GM23338 (cell line): ENCODE measurements at regions not wholly inside any gene's neighbourhood (a gene's known extent, or its start where the extent isn't known, plus 50 kb on each side); places are given as distances from the start of the nearest gene placed in this dataset.

ENCODE experiments used
- ATAC-seq: fragments of 200-7000 bp; cut with Tn5 transposase; 3 replicates; pipeline ENCODE4 v1.9.1; 2020
- DNase-seq: peaks from one replicate; pipeline ENCODE4 v3.0.0-alpha.2; 2015; ENCODE audit warnings: low spot score
- H2AFZ ChIP-seq: fragments of 200-600 bp; sonication (generic); 2 replicates; pipeline ENCODE4 v1.8.0; 2016; ENCODE audit warnings: antibody characterized with exemption, mild to moderate bottlenecking, moderate library complexity
- H3F3A ChIP-seq: fragments of 200-600 bp; sonication (generic); replicated peaks from 2 replicates; pipeline ENCODE4 v1.8.0; 2017; ENCODE audit warnings: antibody characterized with exemption, mixed run types, low read depth
- H3K27ac ChIP-seq: fragments of 200-600 bp; sonication (generic); 2 replicates; pipeline ENCODE4 v1.6.1; 2016; ENCODE audit warnings: low read depth
- H3K27me3 ChIP-seq: fragments of 200-600 bp; sonication (generic); 2 replicates; pipeline ENCODE4 v1.8.0; 2016; ENCODE audit warnings: mild to moderate bottlenecking, mixed run types, moderate library complexity; ENCODE audit not compliant: insufficient read depth
- H3K36me3 ChIP-seq: fragments of 200-600 bp; sonication (generic); 2 replicates; pipeline ENCODE4 v1.8.0; 2016; ENCODE audit warnings: mild to moderate bottlenecking; ENCODE audit not compliant: insufficient read depth
- H3K4me1 ChIP-seq: fragments of 200-600 bp; sonication (generic); 2 replicates; pipeline ENCODE4 v1.8.0; 2016; ENCODE audit warnings: mild to moderate bottlenecking, moderate library complexity; ENCODE audit not compliant: insufficient read depth
- H3K4me2 ChIP-seq: fragments of 200-600 bp; sonication (generic); 2 replicates; pipeline ENCODE4 v1.7.1; 2017; ENCODE audit warnings: mixed run types
- H3K4me3 ChIP-seq: fragments of 200-600 bp; sonication (generic); 2 replicates; pipeline ENCODE4 v1.6.1; 2016; ENCODE audit warnings: mixed run types
- H3K79me2 ChIP-seq: fragments of 200-600 bp; sonication (generic); replicated peaks from 2 replicates; pipeline ENCODE4 v1.8.0; 2017; ENCODE audit warnings: mild to moderate bottlenecking; ENCODE audit not compliant: insufficient read depth
- H3K9me2 ChIP-seq: fragments of 200-600 bp; sonication (generic); 2 replicates; pipeline ENCODE4 v1.8.0; 2017; ENCODE audit not compliant: insufficient read depth
- H4K20me1 ChIP-seq: fragments of 200-600 bp; sonication (generic); replicated peaks from 2 replicates; pipeline ENCODE4 v1.8.0; 2017; ENCODE audit warnings: mild to moderate bottlenecking; ENCODE audit not compliant: insufficient read depth
- H3K27ac Mint-ChIP-seq: 2 replicates; pipeline ENCODE4 v1.8.0; 2020; ENCODE audit warnings: inconsistent platforms, mild to moderate bottlenecking, moderate library complexity, mixed read lengths
- H3K27me3 Mint-ChIP-seq: 3 replicates; pipeline ENCODE4 v1.8.0; 2022; ENCODE audit warnings: low read depth, mild to moderate bottlenecking, moderate library complexity, mixed read lengths, inconsistent platforms; ENCODE audit not compliant: insufficient read depth, poor library complexity
- H3K36me3 Mint-ChIP-seq: 3 replicates; pipeline ENCODE4 v1.8.0; 2021; ENCODE audit warnings: low read depth, mild to moderate bottlenecking, inconsistent platforms, moderate library complexity, mixed read lengths
- H3K4me1 Mint-ChIP-seq: 3 replicates; pipeline ENCODE4 v1.8.0; 2020; ENCODE audit warnings: mild to moderate bottlenecking, inconsistent platforms, mixed read lengths
- H3K4me3 Mint-ChIP-seq: 3 replicates; pipeline ENCODE4 v1.8.0; 2021; ENCODE audit warnings: moderate library complexity, mild to moderate bottlenecking, inconsistent platforms, mixed read lengths
- H3K9me3 Mint-ChIP-seq: 3 replicates; pipeline ENCODE4 v1.8.0; 2020; ENCODE audit warnings: moderate library complexity, mild to moderate bottlenecking, inconsistent platforms, mixed read lengths
- CREB1 ChIP-seq: fragments of 250-450 bp; sonication (Bioruptor Pico); IDR thresholded peaks from 2 replicates; pipeline ENCODE4 v1.5.0; 2020; ENCODE audit warnings: low read depth, mild to moderate bottlenecking, moderate library complexity
- CTCF ChIP-seq, 2 experiments: fragments of 200-600 bp in 1 of 2; sonication (generic) in 1 of 2; conservative IDR thresholded peaks; 2 replicates each; pipeline versions ENCODE4 v1.5.1 to v1.6.1; 2016 to 2017; ENCODE audit warnings: antibody characterized with exemption in 2 of 2, low read depth in 2 of 2, mild to moderate bottlenecking in 2 of 2, moderate library complexity in 1 of 2
- ETS1 ChIP-seq: IDR thresholded peaks from 2 replicates; pipeline ENCODE4 v1.6.1; 2016; ENCODE audit warnings: antibody characterized with exemption
- EZH2 ChIP-seq: fragments of 200-600 bp; sonication (generic); IDR thresholded peaks from one replicate; pipeline ENCODE4 v1.8.0; 2017; ENCODE audit warnings: antibody characterized with exemption, mild to moderate bottlenecking, low read depth; ENCODE audit not compliant: unreplicated experiment
- EZH2phosphoT487 ChIP-seq: fragments of 200-600 bp; sonication (generic); IDR thresholded peaks from one replicate; pipeline ENCODE4 v1.8.1; 2018; ENCODE audit warnings: antibody characterized with exemption; ENCODE audit not compliant: unreplicated experiment
- JUNB ChIP-seq: IDR thresholded peaks from one replicate; pipeline ENCODE4 v1.6.1; 2016; ENCODE audit warnings: antibody characterized with exemption; ENCODE audit not compliant: unreplicated experiment
- NANOG ChIP-seq: IDR thresholded peaks from 2 replicates; pipeline ENCODE4 v1.6.1; 2016; ENCODE audit warnings: antibody characterized with exemption, borderline replicate concordance
- POLR2AphosphoS5 ChIP-seq: IDR thresholded peaks from 2 replicates; pipeline ENCODE4 v1.6.1; 2016; ENCODE audit warnings: antibody characterized with exemption, low read depth
- STAT1 ChIP-seq: IDR thresholded peaks from one replicate; pipeline ENCODE4 v1.6.1; 2016; ENCODE audit warnings: antibody characterized with exemption; ENCODE audit not compliant: unreplicated experiment
- ZNF114 ChIP-seq: fragments of 250-450 bp; sonication (Bioruptor Pico); IDR thresholded peaks from 2 replicates; pipeline ENCODE4 v1.5.0; 2020; ENCODE audit warnings: mild to moderate bottlenecking, moderate library complexity
- ZNF331 ChIP-seq: fragments of 250-450 bp; sonication (Bioruptor Pico); IDR thresholded peaks from 2 replicates; pipeline ENCODE4 v1.5.0; 2020; ENCODE audit warnings: low read depth, mild to moderate bottlenecking, moderate library complexity
- TF ChIP-seq, protein P1 (sequence below): fragments of 250-450 bp; sonication (Bioruptor Pico); IDR thresholded peaks from 2 replicates; pipeline ENCODE4 v1.5.0; 2020; ENCODE audit warnings: mild to moderate bottlenecking, moderate library complexity
- TF ChIP-seq, protein P2 (sequence below): IDR thresholded peaks from one replicate; pipeline ENCODE4 v1.6.1; 2018; ENCODE audit warnings: antibody characterized with exemption; ENCODE audit not compliant: unreplicated experiment

DNA sequence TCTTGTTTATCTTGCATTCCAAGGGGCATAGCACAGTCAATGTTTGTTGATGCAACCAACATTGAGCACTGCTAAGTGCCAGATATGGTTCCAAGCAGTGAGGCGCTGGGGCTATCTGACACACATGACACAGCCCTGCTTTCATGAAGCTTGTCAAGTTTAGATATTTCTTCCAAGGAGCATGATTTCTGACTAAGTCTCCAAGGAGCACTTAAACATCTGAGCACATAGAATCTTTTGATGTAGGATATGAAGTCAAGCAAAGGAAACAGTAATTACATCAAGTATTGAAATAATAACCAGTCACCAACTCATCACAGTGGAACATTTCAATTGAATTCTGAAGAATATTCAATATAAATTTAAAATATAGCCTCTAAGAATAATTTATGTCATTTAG is 177.8 kb upstream of the USP15 start:
- Histone ChIP-seq H3K4me2 (no peak overlapping the region), H2AFZ (no peak overlapping the region), H4K20me1 (no peaks in the 10 kb centered on the region), H3K4me1 (0 out of 2 replicates have a peak, but pooled peaks cover 3% of the 10 kb centered on the region), H3K36me3 (no peaks in the 10 kb centered on the region), H3K79me2 (no peaks in the 10 kb centered on the region), H3K9me2 (0 out of 2 replicates have a peak, but pooled peaks cover 3% of the 10 kb centered on the region), H3K27ac (no peak overlapping the region), H3K4me3 (no peak overlapping the region), H3K27me3 (no peaks in the 10 kb centered on the region), H3F3A (no peaks in the 10 kb centered on the region)
- peaks cover 7% of the 10 kb centered on the region; the same call in 1 of the 3 replicates for H3K9me3 Mint-ChIP-seq
- no peak for DNase-seq
- no peak overlapping the region for H3K27ac Mint-ChIP-seq
- TF ChIP-seq ZNF331 (CRISPR knock-in tag) (no peak), POLR2AphosphoS5 (no peak), NANOG (no peak), CREB1 (no peak), CTCF (conservative IDR thresholded peaks at IDR 0.05; ENCODE audit: low read depth in 2 of 2) (no peak), EZH2 (no peak), JUNB (no peak), ETS1 (no peak), EZH2phosphoT487 (no peak), STAT1 (no peak), ZNF114 (CRISPR knock-in tag) (no peak)
- TF ChIP-seq, protein P1, sequence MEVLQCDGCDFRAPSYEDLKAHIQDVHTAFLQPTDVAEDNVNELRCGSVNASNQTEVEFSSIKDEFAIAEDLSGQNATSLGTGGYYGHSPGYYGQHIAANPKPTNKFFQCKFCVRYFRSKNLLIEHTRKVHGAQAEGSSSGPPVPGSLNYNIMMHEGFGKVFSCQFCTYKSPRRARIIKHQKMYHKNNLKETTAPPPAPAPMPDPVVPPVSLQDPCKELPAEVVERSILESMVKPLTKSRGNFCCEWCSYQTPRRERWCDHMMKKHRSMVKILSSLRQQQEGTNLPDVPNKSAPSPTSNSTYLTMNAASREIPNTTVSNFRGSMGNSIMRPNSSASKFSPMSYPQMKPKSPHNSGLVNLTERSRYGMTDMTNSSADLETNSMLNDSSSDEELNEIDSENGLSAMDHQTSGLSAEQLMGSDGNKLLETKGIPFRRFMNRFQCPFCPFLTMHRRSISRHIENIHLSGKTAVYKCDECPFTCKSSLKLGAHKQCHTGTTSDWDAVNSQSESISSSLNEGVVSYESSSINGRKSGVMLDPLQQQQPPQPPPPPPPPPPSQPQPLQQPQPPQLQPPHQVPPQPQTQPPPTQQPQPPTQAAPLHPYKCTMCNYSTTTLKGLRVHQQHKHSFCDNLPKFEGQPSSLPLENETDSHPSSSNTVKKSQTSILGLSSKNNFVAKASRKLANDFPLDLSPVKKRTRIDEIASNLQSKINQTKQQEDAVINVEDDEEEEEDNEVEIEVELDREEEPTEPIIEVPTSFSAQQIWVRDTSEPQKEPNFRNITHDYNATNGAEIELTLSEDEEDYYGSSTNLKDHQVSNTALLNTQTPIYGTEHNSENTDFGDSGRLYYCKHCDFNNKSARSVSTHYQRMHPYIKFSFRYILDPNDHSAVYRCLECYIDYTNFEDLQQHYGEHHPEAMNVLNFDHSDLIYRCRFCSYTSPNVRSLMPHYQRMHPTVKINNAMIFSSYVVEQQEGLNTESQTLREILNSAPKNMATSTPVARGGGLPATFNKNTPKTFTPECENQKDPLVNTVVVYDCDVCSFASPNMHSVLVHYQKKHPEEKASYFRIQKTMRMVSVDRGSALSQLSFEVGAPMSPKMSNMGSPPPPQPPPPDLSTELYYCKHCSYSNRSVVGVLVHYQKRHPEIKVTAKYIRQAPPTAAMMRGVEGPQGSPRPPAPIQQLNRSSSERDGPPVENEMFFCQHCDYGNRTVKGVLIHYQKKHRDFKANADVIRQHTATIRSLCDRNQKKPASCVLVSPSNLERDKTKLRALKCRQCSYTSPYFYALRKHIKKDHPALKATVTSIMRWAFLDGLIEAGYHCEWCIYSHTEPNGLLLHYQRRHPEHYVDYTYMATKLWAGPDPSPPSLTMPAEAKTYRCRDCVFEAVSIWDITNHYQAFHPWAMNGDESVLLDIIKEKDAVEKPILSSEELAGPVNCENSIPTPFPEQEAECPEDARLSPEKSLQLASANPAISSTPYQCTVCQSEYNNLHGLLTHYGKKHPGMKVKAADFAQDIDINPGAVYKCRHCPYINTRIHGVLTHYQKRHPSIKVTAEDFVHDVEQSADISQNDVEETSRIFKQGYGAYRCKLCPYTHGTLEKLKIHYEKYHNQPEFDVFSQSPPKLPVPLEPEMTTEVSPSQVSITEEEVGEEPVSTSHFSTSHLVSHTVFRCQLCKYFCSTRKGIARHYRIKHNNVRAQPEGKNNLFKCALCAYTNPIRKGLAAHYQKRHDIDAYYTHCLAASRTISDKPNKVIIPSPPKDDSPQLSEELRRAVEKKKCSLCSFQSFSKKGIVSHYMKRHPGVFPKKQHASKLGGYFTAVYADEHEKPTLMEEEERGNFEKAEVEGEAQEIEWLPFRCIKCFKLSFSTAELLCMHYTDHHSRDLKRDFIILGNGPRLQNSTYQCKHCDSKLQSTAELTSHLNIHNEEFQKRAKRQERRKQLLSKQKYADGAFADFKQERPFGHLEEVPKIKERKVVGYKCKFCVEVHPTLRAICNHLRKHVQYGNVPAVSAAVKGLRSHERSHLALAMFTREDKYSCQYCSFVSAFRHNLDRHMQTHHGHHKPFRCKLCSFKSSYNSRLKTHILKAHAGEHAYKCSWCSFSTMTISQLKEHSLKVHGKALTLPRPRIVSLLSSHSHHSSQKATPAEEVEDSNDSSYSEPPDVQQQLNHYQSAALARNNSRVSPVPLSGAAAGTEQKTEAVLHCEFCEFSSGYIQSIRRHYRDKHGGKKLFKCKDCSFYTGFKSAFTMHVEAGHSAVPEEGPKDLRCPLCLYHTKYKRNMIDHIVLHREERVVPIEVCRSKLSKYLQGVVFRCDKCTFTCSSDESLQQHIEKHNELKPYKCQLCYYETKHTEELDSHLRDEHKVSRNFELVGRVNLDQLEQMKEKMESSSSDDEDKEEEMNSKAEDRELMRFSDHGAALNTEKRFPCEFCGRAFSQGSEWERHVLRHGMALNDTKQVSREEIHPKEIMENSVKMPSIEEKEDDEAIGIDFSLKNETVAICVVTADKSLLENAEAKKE (CRISPR knock-in tag): no peak
- TF ChIP-seq, protein P2, sequence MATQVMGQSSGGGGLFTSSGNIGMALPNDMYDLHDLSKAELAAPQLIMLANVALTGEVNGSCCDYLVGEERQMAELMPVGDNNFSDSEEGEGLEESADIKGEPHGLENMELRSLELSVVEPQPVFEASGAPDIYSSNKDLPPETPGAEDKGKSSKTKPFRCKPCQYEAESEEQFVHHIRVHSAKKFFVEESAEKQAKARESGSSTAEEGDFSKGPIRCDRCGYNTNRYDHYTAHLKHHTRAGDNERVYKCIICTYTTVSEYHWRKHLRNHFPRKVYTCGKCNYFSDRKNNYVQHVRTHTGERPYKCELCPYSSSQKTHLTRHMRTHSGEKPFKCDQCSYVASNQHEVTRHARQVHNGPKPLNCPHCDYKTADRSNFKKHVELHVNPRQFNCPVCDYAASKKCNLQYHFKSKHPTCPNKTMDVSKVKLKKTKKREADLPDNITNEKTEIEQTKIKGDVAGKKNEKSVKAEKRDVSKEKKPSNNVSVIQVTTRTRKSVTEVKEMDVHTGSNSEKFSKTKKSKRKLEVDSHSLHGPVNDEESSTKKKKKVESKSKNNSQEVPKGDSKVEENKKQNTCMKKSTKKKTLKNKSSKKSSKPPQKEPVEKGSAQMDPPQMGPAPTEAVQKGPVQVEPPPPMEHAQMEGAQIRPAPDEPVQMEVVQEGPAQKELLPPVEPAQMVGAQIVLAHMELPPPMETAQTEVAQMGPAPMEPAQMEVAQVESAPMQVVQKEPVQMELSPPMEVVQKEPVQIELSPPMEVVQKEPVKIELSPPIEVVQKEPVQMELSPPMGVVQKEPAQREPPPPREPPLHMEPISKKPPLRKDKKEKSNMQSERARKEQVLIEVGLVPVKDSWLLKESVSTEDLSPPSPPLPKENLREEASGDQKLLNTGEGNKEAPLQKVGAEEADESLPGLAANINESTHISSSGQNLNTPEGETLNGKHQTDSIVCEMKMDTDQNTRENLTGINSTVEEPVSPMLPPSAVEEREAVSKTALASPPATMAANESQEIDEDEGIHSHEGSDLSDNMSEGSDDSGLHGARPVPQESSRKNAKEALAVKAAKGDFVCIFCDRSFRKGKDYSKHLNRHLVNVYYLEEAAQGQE: no peak
- peaks cover 4% of the 10 kb centered on the region; the same call in 2 of the 3 replicates for H3K4me1 Mint-ChIP-seq
- no peak for ATAC-seq
- H3K4me3 Mint-ChIP-seq: no peak overlapping the region
- peaks cover 1% of the 10 kb centered on the region for H3K27me3 Mint-ChIP-seq
- no peaks in the 10 kb centered on the region; the same call in 2 of the 3 replicates for H3K36me3 Mint-ChIP-seq
